Chondrocyte (in vitro differentiated cells): ENCODE measurements at regions not wholly inside any gene's neighbourhood (a gene's known extent, or its start where the extent isn't known, plus 50 kb on each side); places are given as distances from the start of the nearest gene placed in this dataset.

Experiments
- DNase-seq: peaks from one replicate; pipeline ENCODE4 v3.0.0; 2021; ENCODE audit warnings: mixed read lengths, low spot score
- H3K27ac Mint-ChIP-seq: one replicate; pipeline ENCODE4 v1.8.0; 2021; ENCODE audit warnings: mild to moderate bottlenecking, moderate library complexity, mixed read lengths; ENCODE audit not compliant: unreplicated experiment
- H3K27me3 Mint-ChIP-seq: 2 replicates; pipeline ENCODE4 v1.8.0; 2021; ENCODE audit warnings: low read depth, mixed read lengths
- H3K36me3 Mint-ChIP-seq: 2 replicates; pipeline ENCODE4 v1.8.0; 2021; ENCODE audit warnings: low read depth, mixed read lengths
- H3K4me1 Mint-ChIP-seq: 2 replicates; pipeline ENCODE4 v1.8.0; 2021; ENCODE audit warnings: low read depth, mild to moderate bottlenecking, mixed read lengths
- H3K4me3 Mint-ChIP-seq: one replicate; pipeline ENCODE4 v1.8.0; 2021; ENCODE audit warnings: mild to moderate bottlenecking, moderate library complexity, mixed read lengths; ENCODE audit not compliant: unreplicated experiment
- H3K9me3 Mint-ChIP-seq: 2 replicates; pipeline ENCODE4 v1.8.0; 2021; ENCODE audit warnings: low read depth, mixed read lengths
- CTCF ChIP-seq: fragments of 200-600 bp; sonication (generic); IDR thresholded peaks from 2 replicates; pipeline ENCODE4 v1.5.0; 2021; ENCODE audit warnings: antibody characterized with exemption, mild to moderate bottlenecking, moderate library complexity

GRCh38 chr5:3518576-3518975 is 77.1 kb upstream of the IRX1 start:
- Mint-ChIP-seq H3K9me3 (peaks cover 16% of the 10 kb centered on the region), H3K27me3 (no peaks in the 10 kb centered on the region), H3K4me1 (no peaks in the 10 kb centered on the region), H3K36me3 (no peaks in the 10 kb centered on the region), H3K4me3 (no peak overlapping the region), H3K27ac (no peak overlapping the region)
- no peak for DNase-seq
- TF ChIP-seq CTCF, result no peak

- H3K9me3 Mint-ChIP-seq, result peaks cover 14% of the 10 kb centered on the region
- H3K4me1 Mint-ChIP-seq, result no peaks in the 10 kb centered on the region
- DNase-seq, result no peak
Measured at GRCh38 chr5:3518051-3518450, 77.6 kb upstream of the IRX1 start.

DNA sequence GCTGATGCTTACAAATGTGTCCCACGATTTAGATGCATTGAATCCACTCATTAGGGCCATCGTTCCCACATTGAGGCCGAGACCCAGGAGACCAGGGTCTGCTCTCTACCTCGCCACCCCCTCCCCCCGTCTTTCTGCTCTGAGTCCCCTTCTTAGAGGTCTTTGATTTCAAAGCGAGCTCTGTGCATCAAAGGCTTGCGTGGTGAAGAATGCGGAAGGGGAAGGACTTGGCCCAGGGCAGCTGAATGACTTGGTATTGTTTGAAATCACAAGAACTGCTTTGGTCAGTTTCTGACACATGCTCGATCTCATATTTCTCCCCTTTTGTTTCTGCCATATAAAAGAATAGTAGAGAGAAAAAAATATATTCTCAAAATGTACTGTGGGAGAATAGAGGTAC is 78.3 kb upstream of the IRX1 start:
- Mint-ChIP-seq H3K27me3 (no peaks in the 10 kb centered on the region), H3K36me3 (no peaks in the 10 kb centered on the region), H3K27ac (no peak overlapping the region), H3K4me1 (no peaks in the 10 kb centered on the region), H3K4me3 (no peak overlapping the region), H3K9me3 (peaks cover 11% of the 10 kb centered on the region)
- no peak for TF ChIP-seq CTCF
- DNase-seq, result no peak

More at GRCh38 chr5:3518051-3518450, 77.6 kb upstream of the IRX1 start:
- Mint-ChIP-seq H3K27ac (no peak overlapping the region), H3K27me3 (no peaks in the 10 kb centered on the region), H3K36me3 (no peaks in the 10 kb centered on the region), H3K4me3 (no peak overlapping the region)
- TF ChIP-seq CTCF, result no peak

DNA sequence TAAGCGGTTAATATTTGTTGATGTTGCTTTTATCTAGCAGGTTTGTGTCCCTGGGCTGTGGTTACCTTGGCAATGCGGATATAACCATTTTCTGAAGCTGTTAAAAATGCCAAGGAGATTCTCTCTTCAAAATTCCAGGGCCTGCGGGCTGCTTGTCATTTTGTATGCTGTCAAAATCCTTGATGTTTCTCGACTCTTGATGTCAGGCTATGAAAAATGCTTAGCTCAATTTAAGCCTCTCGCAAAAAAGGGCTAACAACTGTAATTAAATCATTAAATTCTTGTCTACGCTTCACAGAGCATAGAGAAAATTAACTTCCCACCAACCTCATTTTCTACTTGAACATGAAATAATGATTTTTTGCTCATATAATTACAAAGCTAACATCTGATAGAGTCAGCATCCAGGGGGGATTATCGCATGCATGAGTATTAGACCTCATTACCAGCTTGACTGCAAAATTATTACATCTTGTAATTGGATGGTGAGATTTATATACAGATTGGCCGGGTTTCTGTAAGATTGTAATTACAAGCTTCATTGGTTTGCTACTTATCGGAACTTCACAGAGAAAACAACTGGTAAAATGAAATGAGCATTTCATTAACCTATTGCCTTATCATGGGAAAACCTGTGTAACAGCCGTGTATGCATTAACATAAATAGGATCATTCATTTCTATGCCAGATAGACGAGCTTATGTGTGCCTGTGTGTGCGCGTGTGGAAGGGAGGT is 83.1 kb upstream of the IRX1 start:
- Mint-ChIP-seq H3K27me3 (no peaks in the 10 kb centered on the region), H3K36me3 (no peaks in the 10 kb centered on the region), H3K9me3 (peaks cover 17% of the 10 kb centered on the region)

DNA sequence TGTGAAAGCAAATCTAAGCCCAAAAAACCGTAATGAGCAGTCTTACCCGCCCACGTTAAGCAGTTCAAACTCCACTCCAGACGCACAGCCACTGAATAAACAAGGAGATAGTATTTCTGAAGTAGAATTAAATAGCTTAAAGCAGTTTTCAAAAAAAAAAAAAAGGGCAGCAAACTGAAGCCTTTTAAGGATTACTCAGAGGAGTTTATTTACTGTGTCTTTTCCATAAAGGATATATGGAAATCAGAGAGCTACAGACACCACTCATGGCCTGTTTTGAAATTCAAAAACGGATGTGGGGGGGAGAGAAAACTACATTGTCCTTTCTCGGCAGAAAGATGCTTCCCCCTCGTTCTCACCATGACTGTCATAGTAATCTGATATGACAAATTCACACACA is 83.7 kb upstream of the IRX1 start:
- DNase-seq, result no peak
- no peak for TF ChIP-seq CTCF
- H3K27me3 Mint-ChIP-seq, result no peaks in the 10 kb centered on the region
- H3K4me3 Mint-ChIP-seq, result no peak overlapping the region
- H3K27ac Mint-ChIP-seq, result no peak overlapping the region
- no peaks in the 10 kb centered on the region for H3K4me1 Mint-ChIP-seq
- no peaks in the 10 kb centered on the region for H3K36me3 Mint-ChIP-seq
- peaks cover 17% of the 10 kb centered on the region for H3K9me3 Mint-ChIP-seq

More for the DNA sequence above, 83.1 kb upstream of the IRX1 start:
- Mint-ChIP-seq H3K27ac (no peak overlapping the region), H3K4me1 (no peaks in the 10 kb centered on the region), H3K4me3 (no peak overlapping the region)
- no peak for TF ChIP-seq CTCF
- DNase-seq, result no peak
